Stomach (tissue), 8 donors: ENCODE measurements at regions not wholly inside any gene's neighbourhood (a gene's known extent, or its start where the extent isn't known, plus 50 kb on each side); places are given as distances from the start of the nearest gene placed in this dataset.

Source experiments
- DNase-seq, 2 donors: peaks; one replicate each; pipeline versions ENCODE4 v3.0.0 to v3.0.0-alpha.2; 2013 to 2019
- H3K27ac ChIP-seq, 5 donors: fragments of 200-600 bp in 4 of 5; sonication (generic) in 4 of 5; one replicate each; pipeline ENCODE4 v1.5.1; 2013 to 2019; ENCODE audit warnings: mild to moderate bottlenecking in 1 of 5, moderate library complexity in 1 of 5
- H3K27me3 ChIP-seq, 3 donors: fragments of 200-600 bp; sonication (generic); one replicate each; pipeline ENCODE4 v1.5.1; 2017 to 2019; ENCODE audit warnings: mixed run types in 1 of 3
- H3K36me3 ChIP-seq, 4 donors: fragments of 200-600 bp; sonication (generic); 1 replicate in 3 of 4; 2 replicates in 1 of 4; pipeline ENCODE4 v1.5.1; 2016 to 2019
- H3K4me1 ChIP-seq, 4 donors: fragments of 200-600 bp; sonication (generic); one replicate each; pipeline ENCODE4 v1.5.1; 2016 to 2019
- H3K4me3 ChIP-seq, 4 donors: fragments of 200-600 bp; sonication (generic) in 3 of 4; one replicate each; pipeline ENCODE4 v1.5.1; 2016 to 2019; ENCODE audit warnings: mild to moderate bottlenecking in 1 of 4
- H3K9me3 ChIP-seq, 4 donors: fragments of 200-600 bp; sonication (generic); one replicate each; pipeline ENCODE4 v1.5.1; 2016 to 2019
- EP300 ChIP-seq: sonication (generic); formaldehyde crosslinking; IDR thresholded peaks from one replicate; pipeline ENCODE4 v1.6.1; 2017; ENCODE audit warnings: antibody characterized with exemption
- POLR2A ChIP-seq, 4 donors: fragments of 450-650 bp; IDR thresholded peaks; one replicate each; pipeline ENCODE4 v1.6.1; 2016; ENCODE audit warnings: antibody characterized with exemption in 4 of 4, control low read depth in 2 of 4, mild to moderate bottlenecking in 1 of 4, moderate library complexity in 1 of 4
- POLR2AphosphoS5 ChIP-seq, 3 donors: sonication (generic); formaldehyde crosslinking; IDR thresholded peaks; one replicate each; pipeline ENCODE4 v1.6.1; 2016; ENCODE audit warnings: antibody characterized with exemption in 3 of 3
- WGBS, 5 donors: extraction: QIAGEN DNeasy Blood & Tissue Kit in 3 of 5; methylation state at CpG; one replicate each; pipeline versions ENCODE4 v1.1.5 to v1.1.7; 2013 to 2018; 5-methylcytosine and 5-hydroxymethylcytosine counted together
- intact Hi-C: fragments of 100-400 bp; cut with DNase I; formaldehyde crosslinking; loops from one replicate; pipeline ENCODE4 v1.15.1; 2023; ENCODE audit warnings: low total_unique reads
- TF ChIP-seq, protein P1 (sequence below), 7 experiments: fragments of 450-650 bp in 4 of 7; fragments of 200-600 bp in 3 of 7; sonication (generic) in 3 of 7; IDR thresholded peaks; one replicate each; pipeline ENCODE4 v1.5.1; 2016 to 2019; ENCODE audit warnings: antibody characterized with exemption in 7 of 7, control low read depth in 2 of 7, mild to moderate bottlenecking in 1 of 7
- donor health status: healthy with polysubstance abuse.
- donor health status: Bipolar disorder and iron deficiency.
- donor health status: healthy.

DNA sequence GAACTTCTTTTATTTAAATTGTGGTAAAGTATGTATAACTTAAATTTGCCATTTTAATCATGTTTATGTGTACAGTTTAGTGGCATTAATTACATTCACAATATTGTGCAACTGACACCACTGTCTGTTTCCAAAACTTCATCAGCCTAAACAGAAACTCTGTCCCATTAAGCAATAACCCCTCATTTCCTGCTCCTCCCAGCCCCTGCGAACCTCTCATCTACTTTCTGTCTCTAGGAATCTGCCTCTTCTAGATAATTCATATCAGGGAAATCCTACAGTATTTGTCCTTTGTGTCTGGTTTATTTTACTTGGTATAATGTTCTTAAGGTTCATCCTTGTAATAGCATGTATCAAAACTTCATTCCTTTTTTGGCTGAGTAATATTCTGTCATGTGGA is 75.1 kb downstream of the BOLA3 start:
- H3K4me1 ChIP-seq = peaks cover 0 to 19% (median 4%) of the 10 kb centered on the region in 4 donors
- no peaks in the 10 kb centered on the region for H3K27me3 ChIP-seq
- H3K4me3 ChIP-seq = no peak overlapping the region
- no peak overlapping the region for H3K27ac ChIP-seq
- no peaks in the 10 kb centered on the region for H3K9me3 ChIP-seq
- intact Hi-C loops = no loop called here
- TF ChIP-seq, protein P1, sequence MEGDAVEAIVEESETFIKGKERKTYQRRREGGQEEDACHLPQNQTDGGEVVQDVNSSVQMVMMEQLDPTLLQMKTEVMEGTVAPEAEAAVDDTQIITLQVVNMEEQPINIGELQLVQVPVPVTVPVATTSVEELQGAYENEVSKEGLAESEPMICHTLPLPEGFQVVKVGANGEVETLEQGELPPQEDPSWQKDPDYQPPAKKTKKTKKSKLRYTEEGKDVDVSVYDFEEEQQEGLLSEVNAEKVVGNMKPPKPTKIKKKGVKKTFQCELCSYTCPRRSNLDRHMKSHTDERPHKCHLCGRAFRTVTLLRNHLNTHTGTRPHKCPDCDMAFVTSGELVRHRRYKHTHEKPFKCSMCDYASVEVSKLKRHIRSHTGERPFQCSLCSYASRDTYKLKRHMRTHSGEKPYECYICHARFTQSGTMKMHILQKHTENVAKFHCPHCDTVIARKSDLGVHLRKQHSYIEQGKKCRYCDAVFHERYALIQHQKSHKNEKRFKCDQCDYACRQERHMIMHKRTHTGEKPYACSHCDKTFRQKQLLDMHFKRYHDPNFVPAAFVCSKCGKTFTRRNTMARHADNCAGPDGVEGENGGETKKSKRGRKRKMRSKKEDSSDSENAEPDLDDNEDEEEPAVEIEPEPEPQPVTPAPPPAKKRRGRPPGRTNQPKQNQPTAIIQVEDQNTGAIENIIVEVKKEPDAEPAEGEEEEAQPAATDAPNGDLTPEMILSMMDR (IDR thresholded peaks at IDR 0.05) = no peak
- TF ChIP-seq EP300 (no peak), POLR2AphosphoS5 (IDR thresholded peaks at IDR 0.05) (no peak), POLR2A (IDR thresholded peaks at IDR 0.05) (no peak)
- WGBS, 5 donors = 65 to 72% (median 67%) methylated on average over 1 of the region's 1 CpG
- H3K36me3 ChIP-seq = peaks cover 0 to 18% (median 16%) of the 10 kb centered on the region in 4 donors
- DNase-seq = no peak

DNA sequence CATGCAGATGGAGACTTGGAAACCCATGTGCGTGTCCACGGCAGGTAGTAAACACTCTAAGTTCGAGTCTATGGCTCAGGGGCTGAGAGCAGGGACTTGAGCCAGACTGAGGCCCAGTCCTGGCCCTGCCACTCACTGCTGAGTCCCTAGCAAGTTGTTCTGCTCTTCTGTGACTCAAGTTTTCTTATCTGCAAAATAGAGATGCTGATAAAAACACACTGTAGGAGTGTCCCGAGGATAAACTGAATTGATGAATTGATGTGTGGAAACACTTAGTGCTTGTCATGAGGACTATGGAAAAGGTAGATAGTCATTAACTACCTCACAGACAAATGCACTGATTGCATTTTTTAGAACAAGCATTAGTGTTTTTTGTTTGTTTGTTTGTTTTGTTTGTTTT is 73.2 kb downstream of the BOLA3 start:
- no peak for TF ChIP-seq POLR2A (IDR thresholded peaks at IDR 0.05)
- TF ChIP-seq, protein P1 (IDR thresholded peaks at IDR 0.05) = no peak
- no peak for TF ChIP-seq POLR2AphosphoS5 (IDR thresholded peaks at IDR 0.05)
- Histone ChIP-seq H3K4me3 (no peak overlapping the region), H3K9me3 (no peaks in the 10 kb centered on the region), H3K27me3 (no peaks in the 10 kb centered on the region), H3K27ac (no peak overlapping the region), H3K36me3 (peaks cover 0 to 20% (median 16%) of the 10 kb centered on the region in 4 donors), H3K4me1 (peaks cover 0 to 22% (median 4%) of the 10 kb centered on the region in 4 donors)
- intact Hi-C loops = no loop called here
- no peak for DNase-seq
- WGBS, 5 donors = 64 to 71% (median 67%) methylated on average over 4 of the region's 4 CpGs

DNA sequence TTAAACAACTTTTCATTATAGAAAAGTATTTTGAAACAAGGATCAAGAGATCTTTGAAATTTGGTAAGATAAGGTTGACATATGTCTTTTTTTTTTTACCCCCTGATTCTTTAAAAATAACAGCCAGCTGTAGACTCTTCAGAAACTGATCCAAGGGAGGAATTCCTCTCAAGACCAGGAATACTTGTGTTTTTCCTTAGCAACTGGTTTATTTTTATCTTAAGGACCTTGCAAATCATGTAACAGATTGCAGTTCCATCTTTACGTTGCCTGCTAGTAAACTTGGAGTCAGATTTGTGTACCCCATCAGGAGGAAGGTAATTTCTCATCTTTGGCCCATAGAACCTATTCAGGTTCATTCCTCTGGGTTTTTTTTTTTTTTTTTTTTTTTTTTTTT is 71.6 kb downstream of the BOLA3 start:
- no peak for DNase-seq
- Histone ChIP-seq H3K27me3 (no peaks in the 10 kb centered on the region), H3K27ac (no peak overlapping the region), H3K4me1 (peaks cover 0 to 27% (median 4%) of the 10 kb centered on the region in 4 donors), H3K36me3 (peaks cover 5 to 29% (median 26%) of the 10 kb centered on the region in 4 donors), H3K4me3 (no peak overlapping the region), H3K9me3 (no peaks in the 10 kb centered on the region)
- WGBS, 5 donors = 59 to 85% (median 63%) methylated on average over 1 of the region's 1 CpG
- TF ChIP-seq, protein P1 (IDR thresholded peaks at IDR 0.05) = no peak
- TF ChIP-seq POLR2AphosphoS5 (IDR thresholded peaks at IDR 0.05) (no peak), POLR2A (IDR thresholded peaks at IDR 0.05) (no peak), EP300 (no peak)
- intact Hi-C loops = no loop called here

DNA sequence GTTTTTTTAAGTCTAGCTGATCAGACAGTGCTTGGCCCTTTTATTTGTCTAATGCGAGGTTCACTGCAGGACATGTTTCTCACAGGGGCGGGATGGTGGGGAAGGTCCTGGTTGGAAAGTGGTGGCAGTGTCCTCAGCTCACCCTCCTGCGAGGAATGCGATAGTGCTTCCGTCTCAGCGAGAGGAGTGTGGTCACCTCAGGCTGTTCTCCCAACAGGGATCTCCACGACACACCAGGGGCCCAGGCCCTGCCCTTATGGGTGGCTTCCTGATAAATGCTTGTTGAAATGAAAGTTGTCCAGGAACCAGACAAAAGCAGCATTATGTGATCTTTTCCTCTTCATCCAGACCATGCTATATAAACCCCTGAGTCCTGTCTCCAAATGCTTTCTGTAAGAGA is 70.1 kb downstream of the BOLA3 start:
- peaks cover 9 to 45% (median 41%) of the 10 kb centered on the region in 4 donors for H3K36me3 ChIP-seq
- peak in 1 of 2 donors; percentile 23 for DNase-seq
- intact Hi-C loops = no loop called here
- WGBS, 5 donors = 39 to 64% (median 44%) methylated on average over 7 of the region's 7 CpGs
- H3K27me3 ChIP-seq = no peaks in the 10 kb centered on the region
- no peak overlapping the region for H3K27ac ChIP-seq
- TF ChIP-seq, protein P1 (IDR thresholded peaks at IDR 0.05) = no peak
- TF ChIP-seq POLR2AphosphoS5 (IDR thresholded peaks at IDR 0.05) = no peak
- TF ChIP-seq EP300 = no peak
- no peak for TF ChIP-seq POLR2A (IDR thresholded peaks at IDR 0.05)
- H3K4me1 ChIP-seq = peaks cover 0 to 19% (median 4%) of the 10 kb centered on the region in 4 donors
- no peaks in the 10 kb centered on the region for H3K9me3 ChIP-seq
- H3K4me3 ChIP-seq = no peak overlapping the region
